MM.1S (cell line): ENCODE measurements at regions not wholly inside any gene's neighbourhood (a gene's known extent, or its start where the extent isn't known, plus 50 kb on each side); places are given as distances from the start of the nearest gene placed in this dataset.

ENCODE experiments used
- DNase-seq: peaks from one replicate; pipeline ENCODE4 v3.0.0-alpha.2; 2015
- H2AFZ ChIP-seq: fragments of 300-600 bp; sonication (generic); 2 replicates; pipeline ENCODE4 v1.6.0; 2016; ENCODE audit warnings: antibody characterized with exemption, low read length
- H3F3A ChIP-seq: fragments of 300-600 bp; sonication (generic); 2 replicates; pipeline ENCODE4 v1.6.1; 2016; ENCODE audit warnings: mild to moderate bottlenecking, antibody characterized with exemption, low read length, moderate library complexity, mixed read lengths; ENCODE audit not compliant: insufficient read depth
- H3K27ac ChIP-seq: fragments of 300-600 bp; sonication (generic); 2 replicates; pipeline ENCODE4 v1.5.1; 2016; ENCODE audit warnings: mild to moderate bottlenecking, low read length
- H3K27me3 ChIP-seq: fragments of 300-600 bp; sonication (generic); replicated peaks from 2 replicates; pipeline ENCODE4 v1.6.0; 2016; ENCODE audit warnings: low read length; ENCODE audit not compliant: insufficient read depth
- H3K36me3 ChIP-seq: fragments of 300-600 bp; sonication (generic); replicated peaks from 2 replicates; pipeline ENCODE4 v1.6.1; 2016; ENCODE audit warnings: mild to moderate bottlenecking, low read length, mixed read lengths; ENCODE audit not compliant: insufficient read depth
- H3K4me1 ChIP-seq: fragments of 300-600 bp; sonication (generic); 2 replicates; pipeline ENCODE4 v1.6.1; 2016; ENCODE audit warnings: low read length, mixed read lengths
- H3K4me2 ChIP-seq: fragments of 300-600 bp; sonication (generic); 2 replicates; pipeline ENCODE4 v1.6.0; 2016; ENCODE audit warnings: low read depth, low read length
- H3K4me3 ChIP-seq: fragments of 300-600 bp; sonication (generic); 2 replicates; pipeline ENCODE4 v1.5.1; 2016; ENCODE audit warnings: low read length, mixed read lengths
- H3K79me2 ChIP-seq: fragments of 300-600 bp; sonication (generic); 2 replicates; pipeline ENCODE4 v1.6.1; 2016; ENCODE audit warnings: mixed run types, low read length, mixed read lengths
- H3K9ac ChIP-seq: fragments of 300-600 bp; sonication (generic); 2 replicates; pipeline ENCODE4 v1.6.1; 2016; ENCODE audit warnings: low read length, mixed read lengths
- H3K9me2 ChIP-seq: fragments of 300-600 bp; sonication (generic); replicated peaks from 2 replicates; pipeline ENCODE4 v1.6.1; 2016; ENCODE audit warnings: mild to moderate bottlenecking, low read length, mixed read lengths; ENCODE audit not compliant: insufficient read depth
- H3K9me3 ChIP-seq: fragments of 300-600 bp; sonication (generic); replicated peaks from 2 replicates; pipeline ENCODE4 v1.6.1; 2016; ENCODE audit warnings: mild to moderate bottlenecking, low read length, mixed read lengths; ENCODE audit not compliant: insufficient read depth
- H4K20me1 ChIP-seq: fragments of 300-600 bp; sonication (generic); 2 replicates; pipeline ENCODE4 v1.6.1; 2016; ENCODE audit warnings: mild to moderate bottlenecking, low read length, moderate library complexity, mixed read lengths; ENCODE audit not compliant: insufficient read depth
- EZH2 ChIP-seq: fragments of 300-600 bp; sonication (generic); optimal IDR thresholded peaks from 2 replicates; pipeline ENCODE3; 2017; ENCODE audit warnings: low read depth, mild to moderate bottlenecking, antibody characterized with exemption, low read length, mixed read lengths
- EZH2phosphoT487 ChIP-seq: fragments of 300-600 bp; sonication (generic); IDR thresholded peaks from 2 replicates; pipeline ENCODE4 v1.6.1; 2018; ENCODE audit warnings: antibody characterized with exemption, low read length
- TF ChIP-seq, protein P1 (sequence below): fragments of 300-600 bp; sonication (generic); IDR thresholded peaks from 2 replicates; pipeline ENCODE4 v1.5.1; 2016; ENCODE audit warnings: antibody characterized with exemption, low read length, mixed read lengths

DNA sequence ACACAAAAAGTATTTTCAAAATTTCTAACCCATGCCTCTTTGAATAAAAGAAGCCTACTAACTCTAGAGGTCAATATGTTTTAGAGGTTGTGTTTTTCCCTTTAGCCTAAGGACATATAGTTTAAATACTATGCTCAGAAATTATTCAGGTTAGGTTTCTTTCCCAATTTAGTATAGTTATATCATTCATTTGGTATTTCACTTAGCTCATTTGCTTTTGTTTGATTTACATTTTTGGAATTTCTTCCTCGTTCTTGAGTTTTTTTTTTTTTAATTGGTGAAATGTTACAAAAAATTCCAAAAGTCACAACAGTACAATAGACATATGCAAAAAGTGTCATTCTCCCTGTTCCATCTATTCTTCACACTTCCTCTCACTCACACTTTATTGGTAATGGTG lies 371.3 kb upstream of the TNP1 start:
- DNase-seq: no peak
- Histone ChIP-seq H3K27ac (no peak overlapping the region), H3K4me2 (no peak overlapping the region), H3K27me3 (peaks cover 16% of the 10 kb centered on the region), H3K9me3 (no peaks in the 10 kb centered on the region; the same call in 1 of the 2 replicates), H3K4me3 (no peak overlapping the region), H3F3A (no peaks in the 10 kb centered on the region), H3K4me1 (no peaks in the 10 kb centered on the region), H3K9me2 (no peaks in the 10 kb centered on the region), H2AFZ (no peak overlapping the region), H3K79me2 (no peaks in the 10 kb centered on the region), H3K9ac (no peak overlapping the region), H3K36me3 (no peaks in the 10 kb centered on the region), H4K20me1 (no peaks in the 10 kb centered on the region)
- no peak for TF ChIP-seq EZH2phosphoT487
- TF ChIP-seq, protein P1, sequence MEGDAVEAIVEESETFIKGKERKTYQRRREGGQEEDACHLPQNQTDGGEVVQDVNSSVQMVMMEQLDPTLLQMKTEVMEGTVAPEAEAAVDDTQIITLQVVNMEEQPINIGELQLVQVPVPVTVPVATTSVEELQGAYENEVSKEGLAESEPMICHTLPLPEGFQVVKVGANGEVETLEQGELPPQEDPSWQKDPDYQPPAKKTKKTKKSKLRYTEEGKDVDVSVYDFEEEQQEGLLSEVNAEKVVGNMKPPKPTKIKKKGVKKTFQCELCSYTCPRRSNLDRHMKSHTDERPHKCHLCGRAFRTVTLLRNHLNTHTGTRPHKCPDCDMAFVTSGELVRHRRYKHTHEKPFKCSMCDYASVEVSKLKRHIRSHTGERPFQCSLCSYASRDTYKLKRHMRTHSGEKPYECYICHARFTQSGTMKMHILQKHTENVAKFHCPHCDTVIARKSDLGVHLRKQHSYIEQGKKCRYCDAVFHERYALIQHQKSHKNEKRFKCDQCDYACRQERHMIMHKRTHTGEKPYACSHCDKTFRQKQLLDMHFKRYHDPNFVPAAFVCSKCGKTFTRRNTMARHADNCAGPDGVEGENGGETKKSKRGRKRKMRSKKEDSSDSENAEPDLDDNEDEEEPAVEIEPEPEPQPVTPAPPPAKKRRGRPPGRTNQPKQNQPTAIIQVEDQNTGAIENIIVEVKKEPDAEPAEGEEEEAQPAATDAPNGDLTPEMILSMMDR: no peak
- no peak for TF ChIP-seq EZH2

DNA sequence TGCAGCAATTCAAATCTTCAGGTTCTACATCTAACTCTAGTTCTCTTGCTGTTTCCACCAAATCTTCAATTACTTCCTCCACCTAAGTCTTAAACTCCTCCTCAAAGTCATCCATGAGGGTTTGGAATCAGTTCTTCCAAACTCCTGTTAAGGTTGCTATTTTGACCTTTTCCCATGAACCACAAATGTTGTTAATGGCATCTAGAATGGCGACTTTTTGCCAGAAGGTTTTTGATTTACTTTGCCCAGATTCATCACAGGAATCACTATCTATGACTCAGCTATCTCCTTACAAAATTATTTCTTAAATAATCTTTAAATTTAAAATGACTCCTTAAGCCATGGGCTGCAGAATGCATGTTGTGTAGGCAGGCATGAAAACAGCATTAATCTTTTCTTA lies 368.9 kb upstream of the TNP1 start:
- DNase-seq: no peak
- Histone ChIP-seq H2AFZ (no peak overlapping the region), H3K36me3 (no peaks in the 10 kb centered on the region), H3K9ac (no peak overlapping the region), H3K4me1 (peaks cover 3% of the 10 kb centered on the region), H3F3A (0 out of 2 replicates have a peak, but pooled peaks cover 2% of the 10 kb centered on the region), H3K9me2 (no peaks in the 10 kb centered on the region), H3K9me3 (no peaks in the 10 kb centered on the region), H3K4me3 (no peak overlapping the region), H3K27ac (no peak overlapping the region), H3K27me3 (peaks cover 41% of the 10 kb centered on the region), H3K79me2 (no peaks in the 10 kb centered on the region), H4K20me1 (no peaks in the 10 kb centered on the region), H3K4me2 (no peak overlapping the region)
- TF ChIP-seq EZH2phosphoT487: no peak
- TF ChIP-seq EZH2: no peak
- TF ChIP-seq, protein P1: no peak

DNA sequence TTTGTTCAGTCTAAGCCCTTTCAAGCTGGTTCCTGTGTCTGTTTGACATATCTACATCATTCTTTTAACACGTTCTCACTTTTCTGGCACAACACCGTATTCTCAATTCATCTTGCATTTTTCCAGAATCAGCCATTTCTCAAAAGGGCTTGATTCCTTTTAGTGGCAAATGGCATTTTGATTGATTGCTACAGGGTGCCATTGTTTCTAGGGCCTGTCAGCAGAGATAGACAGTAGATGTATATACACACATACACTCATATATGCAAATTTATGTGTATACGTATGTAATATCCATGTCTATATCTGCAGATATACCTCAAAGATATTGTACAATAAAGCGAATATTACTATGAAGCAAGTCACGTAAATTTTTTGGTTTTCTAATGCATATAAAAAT lies 367.9 kb upstream of the TNP1 start:
- Histone ChIP-seq H3K36me3 (no peaks in the 10 kb centered on the region), H4K20me1 (peaks cover 3% of the 10 kb centered on the region; the same call in 1 of the 2 replicates), H3K9ac (no peak overlapping the region), H3K9me2 (no peaks in the 10 kb centered on the region), H2AFZ (no peak overlapping the region), H3K4me2 (no peak overlapping the region), H3K4me1 (peaks cover 12% of the 10 kb centered on the region), H3K27me3 (peaks cover 45% of the 10 kb centered on the region), H3K27ac (no peak overlapping the region), H3K9me3 (no peaks in the 10 kb centered on the region), H3K4me3 (no peak overlapping the region), H3F3A (peaks cover 11% of the 10 kb centered on the region; the same call in 1 of the 2 replicates), H3K79me2 (no peaks in the 10 kb centered on the region)
- TF ChIP-seq EZH2phosphoT487: no peak
- no peak for TF ChIP-seq EZH2
- TF ChIP-seq, protein P1: no peak
- no peak for DNase-seq
